Astrocyte (in vitro differentiated cells and primary cell): ENCODE measurements at regions not wholly inside any gene's neighbourhood (a gene's known extent, or its start where the extent isn't known, plus 50 kb on each side); places are given as distances from the start of the nearest gene placed in this dataset.

ENCODE experiments used
- DNase-seq: peaks from one replicate; pipeline ENCODE4 v3.0.0-alpha.2; 2010; ENCODE audit warnings: low read depth
- FAIRE-seq: peaks from 2 replicates; lab custom pipeline; 2011; peaks lifted over from hg19 to GRCh38; lab: Jason Lieb, UNC
- H2AFZ ChIP-seq: 2 replicates; pipeline ENCODE4 v1.6.0; 2012; ENCODE audit warnings: low read depth, low read length, inconsistent platforms
- H3K27ac ChIP-seq: 2 replicates; pipeline ENCODE4 v1.5.1; 2011; ENCODE audit warnings: low read depth, low read length, inconsistent platforms
- H3K27me3 ChIP-seq: 2 replicates; pipeline ENCODE4 v1.6.0; 2011; ENCODE audit warnings: low read length, inconsistent platforms; ENCODE audit not compliant: insufficient read depth
- H3K36me3 ChIP-seq: 2 replicates; pipeline ENCODE4 v1.5.1; 2011; ENCODE audit warnings: low read length, inconsistent platforms; ENCODE audit not compliant: insufficient read depth
- H3K4me1 ChIP-seq: 2 replicates; pipeline ENCODE4 v1.5.1; 2011; ENCODE audit warnings: low read length, inconsistent platforms; ENCODE audit not compliant: insufficient read depth
- H3K4me2 ChIP-seq: 2 replicates; pipeline ENCODE4 v1.6.0; 2012; ENCODE audit warnings: low read length, inconsistent platforms
- H3K4me3 ChIP-seq: 2 replicates; pipeline ENCODE4 v1.5.1; 2011; ENCODE audit warnings: low read depth, mild to moderate bottlenecking, low read length, inconsistent platforms; ENCODE audit not compliant: insufficient read depth
- H3K79me2 ChIP-seq: 2 replicates; pipeline ENCODE4 v1.6.0; 2012; ENCODE audit warnings: mild to moderate bottlenecking, low read length, inconsistent platforms; ENCODE audit not compliant: insufficient read depth
- H3K9ac ChIP-seq: 2 replicates; pipeline ENCODE4 v1.6.0; 2012; ENCODE audit warnings: mild to moderate bottlenecking, low read length, inconsistent platforms
- H3K9me3 ChIP-seq: 2 replicates; pipeline ENCODE4 v1.5.1; 2012; ENCODE audit warnings: low read depth, mild to moderate bottlenecking, low read length, inconsistent platforms; ENCODE audit not compliant: insufficient read depth
- H4K20me1 ChIP-seq: 2 replicates; pipeline ENCODE4 v1.6.0; 2012; ENCODE audit warnings: low read length, inconsistent platforms; ENCODE audit not compliant: insufficient read depth
- H3K27ac Mint-ChIP-seq: one replicate; pipeline ENCODE4 v1.8.0; 2021; ENCODE audit warnings: mild to moderate bottlenecking, mixed read lengths; ENCODE audit not compliant: unreplicated experiment
- H3K27me3 Mint-ChIP-seq: one replicate; pipeline ENCODE4 v1.8.0; 2021; ENCODE audit warnings: low read depth, mixed read lengths; ENCODE audit not compliant: unreplicated experiment
- H3K36me3 Mint-ChIP-seq: one replicate; pipeline ENCODE4 v1.8.0; 2021; ENCODE audit warnings: low read depth, mixed read lengths; ENCODE audit not compliant: unreplicated experiment
- H3K4me1 Mint-ChIP-seq: one replicate; pipeline ENCODE4 v1.8.0; 2021; ENCODE audit warnings: low read depth, mixed read lengths; ENCODE audit not compliant: unreplicated experiment
- H3K4me3 Mint-ChIP-seq: one replicate; pipeline ENCODE4 v1.8.0; 2021; ENCODE audit warnings: mild to moderate bottlenecking, moderate library complexity, mixed read lengths; ENCODE audit not compliant: unreplicated experiment
- H3K9me3 Mint-ChIP-seq: one replicate; pipeline ENCODE4 v1.8.0; 2021; ENCODE audit warnings: mild to moderate bottlenecking, mixed read lengths; ENCODE audit not compliant: unreplicated experiment
- CTCF ChIP-seq: IDR thresholded peaks from 2 replicates; pipeline ENCODE4 v1.5.1; 2011; ENCODE audit warnings: low read depth, mild to moderate bottlenecking, inconsistent platforms, low read length, moderate library complexity; ENCODE audit not compliant: insufficient read depth
- EZH2 ChIP-seq: IDR thresholded peaks from 2 replicates; pipeline ENCODE4 v1.6.1; 2012; ENCODE audit warnings: mild to moderate bottlenecking, low read length, inconsistent platforms; ENCODE audit not compliant: insufficient read depth

- Mint-ChIP-seq H3K4me3 (no peak overlapping the region), H3K36me3 (peaks cover 2% of the 10 kb centered on the region), H3K4me1 (peaks cover 29% of the 10 kb centered on the region), H3K27ac (peak overlapping the region; percentile 78), H3K9me3 (no peaks in the 10 kb centered on the region), H3K27me3 (no peaks in the 10 kb centered on the region)
- Histone ChIP-seq H3K4me1 (no peaks in the 10 kb centered on the region), H3K4me3 (no peak overlapping the region), H3K36me3 (no peaks in the 10 kb centered on the region), H3K9me3 (no peaks in the 10 kb centered on the region), H3K4me2 (no peak overlapping the region), H2AFZ (no peak overlapping the region), H3K79me2 (no peaks in the 10 kb centered on the region), H4K20me1 (no peaks in the 10 kb centered on the region), H3K27ac (no peak overlapping the region), H3K27me3 (no peaks in the 10 kb centered on the region), H3K9ac (no peak overlapping the region)
- DNase-seq: no peak
- no peak for FAIRE-seq
- TF ChIP-seq EZH2: no peak
- TF ChIP-seq CTCF: no peak
Measured at GRCh38 chr1:83742446-83742845, 256.5 kb downstream of the TTLL7 start.

- Mint-ChIP-seq H3K4me3 (no peak overlapping the region), H3K9me3 (no peaks in the 10 kb centered on the region), H3K4me1 (peaks cover 29% of the 10 kb centered on the region)
Measured at GRCh38 chr1:83741770-83742169, 257.2 kb downstream of the TTLL7 start.

More at GRCh38 chr1:83741770-83742169, 257.2 kb downstream of the TTLL7 start:
- Histone ChIP-seq H4K20me1 (no peaks in the 10 kb centered on the region), H3K4me2 (no peak overlapping the region), H3K4me1 (no peaks in the 10 kb centered on the region), H3K4me3 (no peak overlapping the region), H3K36me3 (no peaks in the 10 kb centered on the region), H3K27me3 (no peaks in the 10 kb centered on the region), H3K9ac (no peak overlapping the region), H3K9me3 (no peaks in the 10 kb centered on the region), H3K27ac (no peak overlapping the region), H2AFZ (no peak overlapping the region), H3K79me2 (no peaks in the 10 kb centered on the region)
- TF ChIP-seq EZH2 (no peak), CTCF (no peak)
- Mint-ChIP-seq H3K27me3 (no peaks in the 10 kb centered on the region), H3K27ac (peak overlapping the region; percentile 78), H3K36me3 (peaks cover 2% of the 10 kb centered on the region)
- no peak for DNase-seq
- no peak for FAIRE-seq
